NB4 (cell line): ENCODE measurements at regions not wholly inside any gene's neighbourhood (a gene's known extent, or its start where the extent isn't known, plus 50 kb on each side); places are given as distances from the start of the nearest gene placed in this dataset.

Experiments
- CTCF ChIP-seq: IDR thresholded peaks from one replicate; pipeline ENCODE4 v1.5.1; 2012; ENCODE audit warnings: low read depth, low read length
- MAX ChIP-seq: IDR thresholded peaks from 2 replicates; pipeline ENCODE4 v1.6.1; 2011; ENCODE audit warnings: low read depth, low read length
- MYC ChIP-seq: IDR thresholded peaks from 2 replicates; pipeline ENCODE4 v1.6.1; 2011; ENCODE audit warnings: low read depth, low read length
- POLR2A ChIP-seq: IDR thresholded peaks from 2 replicates; pipeline ENCODE4 v1.6.1; 2011; ENCODE audit warnings: mild to moderate bottlenecking; ENCODE audit not compliant: insufficient read length; ENCODE audit errors: extremely low read depth

- no peak for TF ChIP-seq CTCF
- no peak for TF ChIP-seq POLR2A
- TF ChIP-seq MAX, result no peak
- no peak for TF ChIP-seq MYC
Observed at GRCh38 chr20:61057443-61058121, 194.5 kb upstream of the CDH4 start.
